ENCODE measurements at regions not wholly inside any gene's neighbourhood (a gene's known extent, or its start where the extent isn't known, plus 50 kb on each side); places are given as distances from the start of the nearest gene placed in this dataset.
"Not testable (repeated sequence)": the region's sequence is repeated elsewhere in the genome, so short reads cannot be mapped to it uniquely, and the experiment has no call there.

- DNase-seq: no peak
Observed at GRCh38 chr1:182003953-182004586, 57.4 kb downstream of the ZNF648 start.

GRCh38 chr1:182003025-182003725, 58.3 kb downstream of the ZNF648 start:
- DNase-seq: no peak

GRCh38 chr1:182002570-182002969, 58.9 kb downstream of the ZNF648 start:
- DNase-seq: no peak

GRCh38 chr1:181998858-181999257, 62.7 kb downstream of the ZNF648 start:
- DNase-seq: no peak

GRCh38 chr1:181992072-181992471, 69.4 kb downstream of the ZNF648 start:
- no peak for DNase-seq

- no peak for DNase-seq
Observed at GRCh38 chr1:181990728-181991127, 70.8 kb downstream of the ZNF648 start.

GRCh38 chr1:181989261-181989920, 72.1 kb downstream of the ZNF648 start:
- DNase-seq: no peak

GRCh38 chr1:181987996-181988395, 73.5 kb downstream of the ZNF648 start:
- no peak for DNase-seq

GRCh38 chr1:181987334-181987895, 74.1 kb downstream of the ZNF648 start:
- no peak for DNase-seq

GRCh38 chr1:181986907-181987305, 74.6 kb downstream of the ZNF648 start:
- no peak for DNase-seq

- no peak for DNase-seq
Observed at GRCh38 chr1:181985936-181986906, 75.3 kb downstream of the ZNF648 start.

- DNase-seq: no peak
Observed at GRCh38 chr1:181985281-181985680, 76.2 kb downstream of the ZNF648 start.

- DNase-seq: no peak
Observed at GRCh38 chr1:181984006-181984405, 77.5 kb downstream of the ZNF648 start.

- DNase-seq: no peak
Observed at GRCh38 chr1:181981821-181982220, 79.7 kb downstream of the ZNF648 start.

GRCh38 chr1:181972256-181972655, 89.3 kb downstream of the ZNF648 start:
- DNase-seq: no peak

GRCh38 chr1:181971424-181971823, 90.1 kb downstream of the ZNF648 start:
- no peak for DNase-seq

GRCh38 chr1:181969902-181970301, 91.6 kb downstream of the ZNF648 start:
- no peak for DNase-seq

- not testable (repeated sequence) for DNase-seq
Observed at GRCh38 chr1:181954696-181955095, 106.8 kb downstream of the ZNF648 start.

- not testable (repeated sequence) for DNase-seq
Observed at GRCh38 chr1:181954178-181954577, 107.3 kb downstream of the ZNF648 start.

- no peak for DNase-seq
Observed at GRCh38 chr1:181953596-181953995, 107.9 kb downstream of the ZNF648 start.

- DNase-seq: no peak
Observed at GRCh38 chr1:181951213-181951612, 110.3 kb downstream of the ZNF648 start.

- no peak for DNase-seq
Observed at GRCh38 chr1:181949500-181949899, 112.0 kb downstream of the ZNF648 start.

GRCh38 chr1:181948372-181948771, 113.1 kb downstream of the ZNF648 start:
- DNase-seq: no peak

Measured in NCI-H774 (cell line).